Caco-2 (cell line): ENCODE measurements at regions not wholly inside any gene's neighbourhood (a gene's known extent, or its start where the extent isn't known, plus 50 kb on each side); places are given as distances from the start of the nearest gene placed in this dataset.
"Not testable (repeated sequence)": the region's sequence is repeated elsewhere in the genome, so short reads cannot be mapped to it uniquely, and the experiment has no call there.

ENCODE experiments used
- BruUV-seq: library from RNA; stranded (reverse); fragments of 400-500 nt; replicated peaks from 2 replicates; lab custom pipeline; 2021; lab: Mats Ljungman, UMichigan
- CTCF ChIA-PET: fragments of 300-600 bp; sonication (Branson Sonifier 250); formaldehyde crosslinking; loops from one replicate; lab custom pipeline; 2022; ENCODE audit warnings: antibody characterized with exemption; lab: Charles Lee
- POLR2A ChIA-PET: fragments of 300-600 bp; sonication (Branson Sonifier 250); formaldehyde crosslinking; loops from one replicate; lab custom pipeline; 2022; ENCODE audit warnings: antibody characterized with exemption; lab: Charles Lee
- DNase-seq, 2 experiments: peaks; one replicate each; pipeline versions ENCODE4 v3.0.0 to v3.0.0-alpha.2; 2020 to 2022
- H3K27me3 ChIP-seq: replicated peaks from 2 replicates; pipeline ENCODE4 v1.6.0; 2011; ENCODE audit warnings: low read length; ENCODE audit not compliant: control insufficient read depth, insufficient read depth
- H3K36me3 ChIP-seq: 2 replicates; pipeline ENCODE4 v1.5.1; 2011; ENCODE audit warnings: low read length; ENCODE audit not compliant: control insufficient read depth, insufficient read depth
- H3K4me1 ChIP-seq: fragments of 250-450 bp; sonication (Bioruptor Pico); 2 replicates; pipeline ENCODE4 v1.5.1; 2020; ENCODE audit warnings: mild to moderate bottlenecking
- H3K4me3 ChIP-seq: 2 replicates; pipeline ENCODE4 v1.5.1; 2011; ENCODE audit warnings: low read depth, mild to moderate bottlenecking, control low read depth, low read length
- H3K9me3 ChIP-seq: fragments of 250-450 bp; sonication (Bioruptor Pico); 2 replicates; pipeline ENCODE4 v1.5.1; 2020; ENCODE audit warnings: mild to moderate bottlenecking, moderate library complexity
- H3K27ac Mint-ChIP-seq: one replicate; pipeline ENCODE4 v1.8.0; 2022; ENCODE audit warnings: mixed read lengths; ENCODE audit not compliant: unreplicated experiment
- H3K27me3 Mint-ChIP-seq: one replicate; pipeline ENCODE4 v1.8.0; 2022; ENCODE audit warnings: mixed read lengths; ENCODE audit not compliant: insufficient read depth, unreplicated experiment
- H3K36me3 Mint-ChIP-seq: one replicate; pipeline ENCODE4 v1.8.0; 2022; ENCODE audit warnings: mild to moderate bottlenecking, mixed read lengths; ENCODE audit not compliant: insufficient read depth, unreplicated experiment
- H3K4me1 Mint-ChIP-seq: one replicate; pipeline ENCODE4 v1.8.0; 2022; ENCODE audit warnings: low read depth, mixed read lengths; ENCODE audit not compliant: unreplicated experiment
- H3K4me3 Mint-ChIP-seq: one replicate; pipeline ENCODE4 v1.8.0; 2022; ENCODE audit warnings: mild to moderate bottlenecking, moderate library complexity, mixed read lengths; ENCODE audit not compliant: unreplicated experiment
- H3K9me3 Mint-ChIP-seq: one replicate; pipeline ENCODE4 v1.8.0; 2022; ENCODE audit warnings: mixed read lengths; ENCODE audit not compliant: unreplicated experiment
- intact Hi-C: fragments of 100-400 bp; cut with micrococcal nuclease; formaldehyde crosslinking; loops from one replicate; pipeline ENCODE4 v1.10.0; 2022; ENCODE audit not compliant: unreplicated experiment
- TF ChIP-seq, protein P1 (sequence below), 2 experiments: fragments of 200-600 bp in 1 of 2; IDR thresholded peaks; 1 replicate in 1 of 2; 2 replicates in 1 of 2; pipeline versions ENCODE4 v1.5.1 to v1.8.0; 2011 to 2022; ENCODE audit warnings: antibody characterized with exemption in 1 of 2, control low read depth in 1 of 2, inconsistent platforms in 1 of 2, low read depth in 1 of 2, low read length in 1 of 2, mild to moderate bottlenecking in 1 of 2, moderate library complexity in 1 of 2; ENCODE audit not compliant: insufficient read depth in 1 of 2, severe bottlenecking in 1 of 2, unreplicated experiment in 1 of 2

DNA sequence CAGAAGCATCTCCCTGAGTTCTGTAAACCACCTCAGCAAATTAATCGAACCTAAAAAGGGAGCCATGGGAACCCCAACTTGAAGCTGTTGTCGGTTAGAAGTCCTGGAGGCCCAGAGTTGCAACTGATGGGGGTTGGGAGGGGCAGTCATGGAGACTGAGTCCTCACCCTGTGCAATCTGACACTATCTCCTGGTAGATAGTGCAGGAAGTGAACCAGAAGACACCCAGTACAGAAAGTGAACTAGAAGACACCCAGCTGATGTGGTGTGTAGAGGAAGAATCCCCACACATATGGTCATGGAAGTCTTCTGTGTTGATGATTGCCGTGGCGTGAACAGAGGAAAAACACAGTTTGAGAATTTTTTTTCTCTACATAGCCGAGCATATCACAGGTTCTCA, 58.8 kb upstream of the SRRM3 start:
- no peak overlapping the region for H3K27ac Mint-ChIP-seq
- no peaks in the 10 kb centered on the region for H3K4me1 ChIP-seq
- ChIA-PET CTCF (no interaction called here), POLR2A (no interaction called here)
- H3K4me1 Mint-ChIP-seq = no peaks in the 10 kb centered on the region
- TF ChIP-seq, protein P1, sequence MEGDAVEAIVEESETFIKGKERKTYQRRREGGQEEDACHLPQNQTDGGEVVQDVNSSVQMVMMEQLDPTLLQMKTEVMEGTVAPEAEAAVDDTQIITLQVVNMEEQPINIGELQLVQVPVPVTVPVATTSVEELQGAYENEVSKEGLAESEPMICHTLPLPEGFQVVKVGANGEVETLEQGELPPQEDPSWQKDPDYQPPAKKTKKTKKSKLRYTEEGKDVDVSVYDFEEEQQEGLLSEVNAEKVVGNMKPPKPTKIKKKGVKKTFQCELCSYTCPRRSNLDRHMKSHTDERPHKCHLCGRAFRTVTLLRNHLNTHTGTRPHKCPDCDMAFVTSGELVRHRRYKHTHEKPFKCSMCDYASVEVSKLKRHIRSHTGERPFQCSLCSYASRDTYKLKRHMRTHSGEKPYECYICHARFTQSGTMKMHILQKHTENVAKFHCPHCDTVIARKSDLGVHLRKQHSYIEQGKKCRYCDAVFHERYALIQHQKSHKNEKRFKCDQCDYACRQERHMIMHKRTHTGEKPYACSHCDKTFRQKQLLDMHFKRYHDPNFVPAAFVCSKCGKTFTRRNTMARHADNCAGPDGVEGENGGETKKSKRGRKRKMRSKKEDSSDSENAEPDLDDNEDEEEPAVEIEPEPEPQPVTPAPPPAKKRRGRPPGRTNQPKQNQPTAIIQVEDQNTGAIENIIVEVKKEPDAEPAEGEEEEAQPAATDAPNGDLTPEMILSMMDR (IDR thresholded peaks at IDR 0.05; ENCODE audit: insufficient read depth in 1 of 2, low read depth in 1 of 2, low read length in 1 of 2, severe bottlenecking in 1 of 2, unreplicated experiment in 1 of 2) = no peak
- no peaks in the 10 kb centered on the region for H3K27me3 ChIP-seq
- H3K27me3 Mint-ChIP-seq = peaks cover 8% of the 10 kb centered on the region
- no peaks in the 10 kb centered on the region for H3K9me3 ChIP-seq
- intact Hi-C loops = no loop called here
- no peak overlapping the region for H3K4me3 ChIP-seq
- no TSS peak for BruUV-seq
- no peaks in the 10 kb centered on the region for H3K36me3 Mint-ChIP-seq
- H3K4me3 Mint-ChIP-seq = no peak overlapping the region
- DNase-seq = no peak
- H3K9me3 Mint-ChIP-seq = no peaks in the 10 kb centered on the region
- no peaks in the 10 kb centered on the region for H3K36me3 ChIP-seq

DNA sequence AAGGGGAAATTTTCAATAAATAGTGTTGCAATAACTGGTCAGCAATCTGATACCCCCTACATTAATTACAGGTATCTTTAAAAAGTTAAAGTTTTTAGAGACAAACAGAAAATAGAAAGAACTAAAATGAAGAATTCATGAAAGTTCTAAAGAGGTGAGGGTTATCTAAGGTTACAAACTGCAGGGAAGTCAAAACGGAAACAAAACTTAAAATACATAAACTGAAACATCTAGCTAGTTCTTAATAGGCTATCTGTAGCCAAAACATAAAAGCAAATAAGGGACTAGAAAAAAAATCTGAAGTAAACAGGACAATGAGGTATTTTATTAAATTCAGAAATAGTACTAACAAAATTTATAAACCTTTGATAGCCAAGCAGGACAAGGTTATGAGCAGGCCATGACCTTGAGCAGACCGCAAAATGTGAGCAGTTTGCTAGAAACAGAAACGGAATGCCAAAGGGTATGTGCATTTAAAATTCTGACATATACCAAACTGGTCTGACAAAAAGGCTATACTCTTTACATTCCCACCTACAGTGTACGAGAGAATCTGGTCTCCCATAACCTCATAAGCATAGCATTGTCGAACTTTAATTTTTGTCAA, 56.9 kb upstream of the SRRM3 start:
- H3K4me1 Mint-ChIP-seq, H3K9me3 Mint-ChIP-seq, H3K4me3 ChIP-seq, H3K9me3 ChIP-seq, H3K4me1 ChIP-seq, BruUV-seq, POLR2A ChIA-PET, DNase-seq, H3K36me3 Mint-ChIP-seq, H3K27me3 ChIP-seq, H3K27ac Mint-ChIP-seq, H3K36me3 ChIP-seq, H3K4me3 Mint-ChIP-seq, H3K27me3 Mint-ChIP-seq, CTCF ChIA-PET, intact Hi-C loops: not testable (repeated sequence)

DNA sequence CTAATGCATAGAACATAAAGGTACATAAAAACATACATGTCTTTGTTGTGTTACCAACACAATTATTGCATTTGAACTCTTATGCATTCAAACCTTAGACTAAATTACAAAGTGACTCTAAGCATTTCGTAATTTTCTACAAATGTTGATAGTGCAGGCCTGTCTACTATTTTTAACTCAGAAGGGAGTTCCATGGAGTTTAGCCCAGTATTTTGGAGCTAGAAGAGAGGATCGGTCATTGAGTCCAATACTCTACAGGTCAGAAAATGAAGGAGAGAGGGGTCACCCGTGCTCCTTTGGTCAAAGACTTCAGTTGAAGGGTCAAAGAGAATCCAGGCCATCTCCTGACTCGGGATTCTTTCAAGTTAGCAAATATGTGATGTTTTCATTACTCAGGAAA, 55.3 kb upstream of the SRRM3 start:
- intact Hi-C loops = no loop called here
- CTCF ChIA-PET = interaction anchor here (0.5 kb wide), 1 partner anchor 273 kb away, joined by 5 read pairs; no protein-coding TSS in a partner anchor

DNA sequence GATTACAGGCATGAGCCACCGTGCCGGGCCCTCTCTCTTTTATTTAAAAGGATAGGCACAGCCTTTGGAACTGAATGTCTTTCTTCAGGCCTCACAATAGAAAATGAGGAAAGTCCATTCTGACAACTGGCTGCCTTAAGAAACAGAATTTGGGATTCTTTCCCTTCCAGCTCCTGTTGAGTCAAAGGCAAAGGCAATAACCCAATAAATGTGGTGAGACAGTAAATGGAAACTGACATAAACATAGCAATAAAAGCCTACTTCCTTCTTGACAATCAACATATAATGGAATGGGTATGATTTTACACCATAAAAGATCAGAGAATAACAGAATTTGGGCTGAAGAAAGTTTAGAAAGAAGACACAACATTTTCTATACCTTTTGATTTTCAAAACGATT, 52.7 kb upstream of the SRRM3 start:
- H3K4me3 Mint-ChIP-seq, intact Hi-C loops, H3K27ac Mint-ChIP-seq, BruUV-seq, H3K4me1 Mint-ChIP-seq, H3K9me3 ChIP-seq, H3K36me3 Mint-ChIP-seq, H3K4me3 ChIP-seq, H3K36me3 ChIP-seq, POLR2A ChIA-PET, H3K27me3 ChIP-seq, H3K4me1 ChIP-seq, DNase-seq, H3K9me3 Mint-ChIP-seq, H3K27me3 Mint-ChIP-seq: not testable (repeated sequence)
- CTCF ChIA-PET = interaction anchor here (0.6 kb wide), 1 partner anchor 284 kb away, joined by 4 read pairs; no protein-coding TSS in a partner anchor

More for the DNA sequence above, 55.3 kb upstream of the SRRM3 start:
- H3K4me1 ChIP-seq = no peaks in the 10 kb centered on the region
- no peaks in the 10 kb centered on the region for H3K9me3 ChIP-seq
- no peak overlapping the region for H3K4me3 Mint-ChIP-seq
- BruUV-seq = no TSS peak
- H3K4me3 ChIP-seq = no peak overlapping the region
- DNase-seq = no peak
- POLR2A ChIA-PET = no interaction called here
- no peak overlapping the region for H3K27ac Mint-ChIP-seq
- H3K36me3 ChIP-seq = no peaks in the 10 kb centered on the region
- peaks cover 3% of the 10 kb centered on the region for H3K27me3 Mint-ChIP-seq
- H3K9me3 Mint-ChIP-seq = no peaks in the 10 kb centered on the region
- H3K36me3 Mint-ChIP-seq = no peaks in the 10 kb centered on the region
- H3K27me3 ChIP-seq = no peaks in the 10 kb centered on the region
- TF ChIP-seq, protein P1 (IDR thresholded peaks at IDR 0.05; ENCODE audit: insufficient read depth in 1 of 2, low read depth in 1 of 2, low read length in 1 of 2, severe bottlenecking in 1 of 2, unreplicated experiment in 1 of 2) = no peak
- no peaks in the 10 kb centered on the region for H3K4me1 Mint-ChIP-seq
